HEK293 (cell line): ENCODE measurements at regions not wholly inside any gene's neighbourhood (a gene's known extent, or its start where the extent isn't known, plus 50 kb on each side); places are given as distances from the start of the nearest gene placed in this dataset.

ENCODE experiments used
- CTCF ChIA-PET: fragments of 350-600 bp; formaldehyde crosslinking; extraction: SDS; loops from one replicate; lab custom pipeline; 2021; ENCODE audit warnings: antibody characterized with exemption; lab: Yijun Ruan, JAX
- POLR2A ChIA-PET: fragments of 300-600 bp; formaldehyde crosslinking; extraction: SDS; loops from one replicate; lab custom pipeline; 2020; ENCODE audit warnings: antibody characterized with exemption, inconsistent platforms; lab: Yijun Ruan, JAX
- H3K27ac ChIP-seq: fragments of 200-500 bp; sonication (Bioruptor generic); 2 replicates; pipeline ENCODE4 v1.5.1; 2014; ENCODE audit warnings: low read depth, low read length, control low read depth, inconsistent platforms; ENCODE audit errors: extremely low read depth
- H3K36me3 ChIP-seq, 2 experiments: fragments of 200-500 bp in 1 of 2; sonication (Bioruptor generic) in 1 of 2; 1 replicate in 1 of 2; 2 replicates in 1 of 2; pipeline ENCODE4 v1.5.1; 2014 to 2017; ENCODE audit warnings: inconsistent platforms in 2 of 2, low read length in 2 of 2; ENCODE audit not compliant: control insufficient read depth in 2 of 2, insufficient read depth in 1 of 2
- H3K4me1 ChIP-seq: fragments of 200-500 bp; sonication (Bioruptor generic); 2 replicates; pipeline ENCODE4 v1.5.1; 2014; ENCODE audit warnings: mild to moderate bottlenecking, low read length, inconsistent platforms; ENCODE audit not compliant: control insufficient read depth, insufficient read depth
- H3K4me3 ChIP-seq: 2 replicates; pipeline ENCODE4 v1.5.1; 2011; ENCODE audit warnings: low read depth, mild to moderate bottlenecking, control low read depth, low read length, moderate library complexity
- H3K9me3 ChIP-seq: fragments of 200-500 bp; sonication (Bioruptor generic); 2 replicates; pipeline ENCODE4 v1.5.1; 2014; ENCODE audit warnings: low read depth, low read length, inconsistent platforms; ENCODE audit not compliant: control insufficient read depth, insufficient read depth
- EGR2 ChIP-seq: fragments of 450-650 bp; formaldehyde crosslinking; IDR thresholded peaks from 2 replicates; pipeline ENCODE4 v1.5.1; 2016; ENCODE audit warnings: low read depth, missing biosample characterization, missing genetic modification characterization
- HIC1 ChIP-seq: fragments of 450-650 bp; formaldehyde crosslinking; IDR thresholded peaks from 2 replicates; pipeline ENCODE4 v1.5.1; 2016; ENCODE audit warnings: missing biosample characterization, missing genetic modification characterization
- HOXD13 ChIP-seq: sonication (generic); formaldehyde crosslinking; IDR thresholded peaks from 2 replicates; pipeline ENCODE4 v1.8.0; 2022; ENCODE audit warnings: missing genetic modification reagents, borderline replicate concordance
- KLF16 ChIP-seq: fragments of 450-650 bp; formaldehyde crosslinking; IDR thresholded peaks from 2 replicates; pipeline ENCODE4 v1.5.1; 2017; ENCODE audit warnings: missing biosample characterization, missing genetic modification characterization
- KLF17 ChIP-seq: fragments of 450-650 bp; formaldehyde crosslinking; IDR thresholded peaks from 2 replicates; pipeline ENCODE4 v1.5.1; 2016; ENCODE audit warnings: missing biosample characterization, missing genetic modification characterization
- OSR2 ChIP-seq: fragments of 450-650 bp; formaldehyde crosslinking; IDR thresholded peaks from 2 replicates; pipeline ENCODE4 v1.5.1; 2016; ENCODE audit warnings: missing biosample characterization, missing genetic modification characterization
- RBAK ChIP-seq: fragments of 450-650 bp; formaldehyde crosslinking; IDR thresholded peaks from 2 replicates; pipeline ENCODE4 v1.5.1; 2016; ENCODE audit warnings: missing biosample characterization, missing genetic modification characterization
- ZBTB1 ChIP-seq: fragments of 450-650 bp; formaldehyde crosslinking; IDR thresholded peaks from 2 replicates; pipeline ENCODE4 v1.5.1; 2016; ENCODE audit warnings: missing biosample characterization, missing genetic modification characterization
- ZBTB17 ChIP-seq: fragments of 450-650 bp; formaldehyde crosslinking; IDR thresholded peaks from 2 replicates; pipeline ENCODE4 v1.5.1; 2016; ENCODE audit warnings: missing biosample characterization, missing genetic modification characterization
- ZBTB21 ChIP-seq: fragments of 450-650 bp; formaldehyde crosslinking; IDR thresholded peaks from 2 replicates; pipeline ENCODE4 v1.5.1; 2017; ENCODE audit warnings: missing biosample characterization, missing genetic modification characterization
- ZFHX2 ChIP-seq: fragments of 450-650 bp; formaldehyde crosslinking; conservative IDR thresholded peaks from 2 replicates; pipeline ENCODE4 v1.5.1; 2016; ENCODE audit warnings: missing biosample characterization, missing genetic modification characterization
- ZIC2 ChIP-seq: fragments of 450-650 bp; formaldehyde crosslinking; IDR thresholded peaks from 2 replicates; pipeline ENCODE4 v1.5.1; 2016; ENCODE audit warnings: missing biosample characterization, missing genetic modification characterization
- ZNF10 ChIP-seq: fragments of 450-650 bp; formaldehyde crosslinking; IDR thresholded peaks from 2 replicates; pipeline ENCODE4 v1.5.1; 2017; ENCODE audit warnings: missing biosample characterization, missing genetic modification characterization
- ZNF121 ChIP-seq: fragments of 450-650 bp; formaldehyde crosslinking; IDR thresholded peaks from 2 replicates; pipeline ENCODE4 v1.5.1; 2016; ENCODE audit warnings: missing biosample characterization, missing genetic modification characterization
- ZNF133 ChIP-seq: fragments of 450-650 bp; formaldehyde crosslinking; IDR thresholded peaks from 2 replicates; pipeline ENCODE4 v1.5.1; 2016; ENCODE audit warnings: missing biosample characterization, missing genetic modification characterization
- ZNF155 ChIP-seq: fragments of 450-650 bp; formaldehyde crosslinking; IDR thresholded peaks from 2 replicates; pipeline ENCODE4 v1.5.1; 2016; ENCODE audit warnings: missing biosample characterization, missing genetic modification characterization
- ZNF157 ChIP-seq: fragments of 450-650 bp; formaldehyde crosslinking; IDR thresholded peaks from 2 replicates; pipeline ENCODE4 v1.5.1; 2016; ENCODE audit warnings: missing biosample characterization, missing genetic modification characterization
- ZNF18 ChIP-seq: fragments of 450-650 bp; formaldehyde crosslinking; IDR thresholded peaks from 2 replicates; pipeline ENCODE4 v1.5.1; 2016; ENCODE audit warnings: missing biosample characterization, missing genetic modification characterization
- ZNF2 ChIP-seq: fragments of 450-650 bp; formaldehyde crosslinking; IDR thresholded peaks from 2 replicates; pipeline ENCODE4 v1.5.1; 2016; ENCODE audit warnings: missing biosample characterization, missing genetic modification characterization
- ZNF211 ChIP-seq: fragments of 450-650 bp; formaldehyde crosslinking; IDR thresholded peaks from 2 replicates; pipeline ENCODE4 v1.5.1; 2016; ENCODE audit warnings: low read depth, missing biosample characterization, missing genetic modification characterization
- ZNF214 ChIP-seq: fragments of 450-650 bp; formaldehyde crosslinking; IDR thresholded peaks from 2 replicates; pipeline ENCODE4 v1.5.1; 2017; ENCODE audit warnings: missing biosample characterization, mild to moderate bottlenecking, missing genetic modification characterization, borderline replicate concordance
- ZNF24 ChIP-seq: fragments of 450-650 bp; formaldehyde crosslinking; IDR thresholded peaks from 2 replicates; pipeline ENCODE4 v1.5.1; 2016; ENCODE audit warnings: missing biosample characterization, missing genetic modification characterization
- ZNF302 ChIP-seq: fragments of 450-650 bp; formaldehyde crosslinking; IDR thresholded peaks from 2 replicates; pipeline ENCODE4 v1.5.1; 2016; ENCODE audit warnings: missing biosample characterization, missing genetic modification characterization, low read depth
- ZNF514 ChIP-seq: fragments of 450-650 bp; formaldehyde crosslinking; IDR thresholded peaks from 2 replicates; pipeline ENCODE4 v1.5.1; 2016; ENCODE audit warnings: missing biosample characterization, missing genetic modification characterization
- ZNF555 ChIP-seq: fragments of 450-650 bp; formaldehyde crosslinking; conservative IDR thresholded peaks from 2 replicates; pipeline ENCODE4 v1.5.1; 2017; ENCODE audit warnings: missing biosample characterization, mild to moderate bottlenecking, missing genetic modification characterization, inconsistent platforms
- ZNF596 ChIP-seq: fragments of 450-650 bp; IDR thresholded peaks from 2 replicates; pipeline ENCODE4 v1.5.0; 2018; ENCODE audit warnings: missing biosample characterization, mild to moderate bottlenecking, missing genetic modification characterization, moderate library complexity
- ZNF623 ChIP-seq: fragments of 450-650 bp; formaldehyde crosslinking; IDR thresholded peaks from 2 replicates; pipeline ENCODE4 v1.5.1; 2016; ENCODE audit warnings: missing biosample characterization, missing genetic modification characterization
- ZNF658 ChIP-seq: fragments of 450-650 bp; formaldehyde crosslinking; IDR thresholded peaks from 2 replicates; pipeline ENCODE4; 2016; ENCODE audit warnings: missing biosample characterization, missing genetic modification characterization
- ZNF677 ChIP-seq: fragments of 450-650 bp; IDR thresholded peaks from 2 replicates; pipeline ENCODE4 v1.5.0; 2018; ENCODE audit warnings: missing biosample characterization, mild to moderate bottlenecking, missing genetic modification characterization, moderate library complexity
- ZSCAN5A ChIP-seq: fragments of 450-650 bp; formaldehyde crosslinking; IDR thresholded peaks from 2 replicates; pipeline ENCODE4 v1.5.1; 2016; ENCODE audit warnings: missing biosample characterization, missing genetic modification characterization

- TF ChIP-seq ZNF18 (tag by site-specific recombination) (no peak), ZBTB1 (no peak), ZNF302 (tag by site-specific recombination) (no peak), RBAK (tag by site-specific recombination) (no peak), ZBTB21 (tag by site-specific recombination) (no peak), HIC1 (no peak)
- TF ChIP-seq, all 188 proteins: peak for 0
Measured at GRCh38 chr12:126210026-126210425, 1144.8 kb downstream of the AACS start (continued).

GRCh38 chr12:126210448-126210847 is 1145.2 kb downstream of the AACS start:
- H3K27ac ChIP-seq, result no peak overlapping the region
- H3K4me1 ChIP-seq, result no peaks in the 10 kb centered on the region
- no peak for TF ChIP-seq ZNF677 (tag by site-specific recombination)
- no peak for TF ChIP-seq ZNF302 (tag by site-specific recombination)
- no peak for TF ChIP-seq ZNF596 (tag by site-specific recombination)
- TF ChIP-seq ZNF555 (tag by site-specific recombination), result no peak
- no peak for TF ChIP-seq ZIC2
- no peak for TF ChIP-seq ZNF10 (tag by site-specific recombination)
- POLR2A ChIA-PET, result no interaction called here
- no peaks in the 10 kb centered on the region for H3K36me3 ChIP-seq
- CTCF ChIA-PET, result no interaction called here
- H3K9me3 ChIP-seq, result no peaks in the 10 kb centered on the region
- H3K4me3 ChIP-seq, result no peak overlapping the region

GRCh38 chr12:126212824-126213223 is 1147.6 kb downstream of the AACS start:
- Histone ChIP-seq H3K9me3 (no peaks in the 10 kb centered on the region), H3K4me1 (no peaks in the 10 kb centered on the region), H3K27ac (no peak overlapping the region), H3K36me3 (no peaks in the 10 kb centered on the region), H3K4me3 (no peak overlapping the region)
- POLR2A ChIA-PET, result no interaction called here
- CTCF ChIA-PET, result no interaction called here
- TF ChIP-seq ZNF133 (tag by site-specific recombination), result no peak
- no peak for TF ChIP-seq ZFHX2
- TF ChIP-seq ZNF155 (tag by site-specific recombination), result no peak
- TF ChIP-seq ZNF214 (tag by site-specific recombination), result no peak
- no peak for TF ChIP-seq ZNF157 (tag by site-specific recombination)
- no peak for TF ChIP-seq KLF17
- TF ChIP-seq ZBTB17 (tag by site-specific recombination), result no peak
- no peak for TF ChIP-seq KLF16 (tag by site-specific recombination)
- no peak for TF ChIP-seq OSR2 (tag by site-specific recombination)
- no peak for TF ChIP-seq ZNF658 (tag by site-specific recombination)
- TF ChIP-seq ZSCAN5A (tag by site-specific recombination), result no peak
- no peak for TF ChIP-seq ZNF623 (tag by site-specific recombination)
- no peak for TF ChIP-seq ZNF211 (tag by site-specific recombination)
- no peak for TF ChIP-seq ZNF121 (tag by site-specific recombination)
- TF ChIP-seq ZNF2, result no peak
- no peak for TF ChIP-seq EGR2
- no peak for TF ChIP-seq HOXD13 (CRISPR knock-in tag)
- TF ChIP-seq ZNF514 (tag by site-specific recombination), result no peak
- no peak for TF ChIP-seq ZNF24 (tag by site-specific recombination)
